IMR-90 (cell line): ENCODE measurements at regions not wholly inside any gene's neighbourhood (a gene's known extent, or its start where the extent isn't known, plus 50 kb on each side); places are given as distances from the start of the nearest gene placed in this dataset.
"Not testable (repeated sequence)": the region's sequence is repeated elsewhere in the genome, so short reads cannot be mapped to it uniquely, and the experiment has no call there.

Source experiments
- CEBPB ChIP-seq: IDR thresholded peaks from 2 replicates; pipeline ENCODE4 v1.6.1; 2012; ENCODE audit warnings: low read depth, low read length, improper control_type of control experiment
- MAFK ChIP-seq: IDR thresholded peaks from 2 replicates; pipeline ENCODE4 v1.6.1; 2012; ENCODE audit warnings: low read depth, low read length, improper control_type of control experiment
- MAZ ChIP-seq: IDR thresholded peaks from 2 replicates; pipeline ENCODE4 v1.6.1; 2012; ENCODE audit warnings: low read depth, mild to moderate bottlenecking, low read length, improper control_type of control experiment, moderate library complexity, borderline replicate concordance
- MXI1 ChIP-seq: IDR thresholded peaks from 2 replicates; pipeline ENCODE4 v1.6.1; 2012; ENCODE audit warnings: low read depth, mild to moderate bottlenecking, low read length, moderate library complexity, borderline replicate concordance
- POLR2A ChIP-seq: IDR thresholded peaks from 2 replicates; pipeline ENCODE4 v1.6.1; 2012; ENCODE audit warnings: mild to moderate bottlenecking, low read depth, low read length
- RFX5 ChIP-seq: IDR thresholded peaks from 2 replicates; pipeline ENCODE4 v1.8.0; 2012; ENCODE audit warnings: low read depth, mild to moderate bottlenecking, low read length, moderate library complexity
- SMC3 ChIP-seq: fragments of 150-350 bp; IDR thresholded peaks from 2 replicates; pipeline ENCODE4 v1.6.1; 2016; ENCODE audit warnings: low read depth, mild to moderate bottlenecking, antibody characterized with exemption, low read length, moderate library complexity
- TF ChIP-seq, protein P1 (sequence below): conservative IDR thresholded peaks from 2 replicates; pipeline ENCODE4 v1.5.1; 2012; ENCODE audit warnings: mild to moderate bottlenecking, low read depth, low read length, improper control_type of control experiment
- TF ChIP-seq, protein P2 (sequence below): fragments of 150-350 bp; IDR thresholded peaks from 2 replicates; pipeline ENCODE4 v1.6.1; 2017; ENCODE audit warnings: mild to moderate bottlenecking, antibody characterized with exemption, low read length, low read depth

DNA sequence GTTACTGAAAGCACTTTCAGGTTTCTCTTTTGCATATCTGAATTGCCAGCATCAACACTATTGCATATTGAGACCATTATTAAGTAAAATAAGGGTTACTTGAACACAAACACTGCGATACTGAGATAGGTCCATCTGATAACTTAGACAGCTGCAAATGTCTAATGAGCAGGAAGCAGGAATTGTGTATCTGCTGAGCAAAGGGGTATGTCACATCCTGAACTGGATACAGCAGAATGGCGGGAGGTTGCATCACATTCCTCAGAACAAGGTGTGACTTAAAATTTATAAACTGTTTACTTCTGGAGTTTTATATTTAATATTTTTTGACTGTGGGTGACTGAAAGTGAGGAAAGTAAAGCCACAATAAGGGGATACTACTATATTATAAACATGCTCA lies 142.4 kb downstream of the POTEH start:
- TF ChIP-seq, protein P1, sequence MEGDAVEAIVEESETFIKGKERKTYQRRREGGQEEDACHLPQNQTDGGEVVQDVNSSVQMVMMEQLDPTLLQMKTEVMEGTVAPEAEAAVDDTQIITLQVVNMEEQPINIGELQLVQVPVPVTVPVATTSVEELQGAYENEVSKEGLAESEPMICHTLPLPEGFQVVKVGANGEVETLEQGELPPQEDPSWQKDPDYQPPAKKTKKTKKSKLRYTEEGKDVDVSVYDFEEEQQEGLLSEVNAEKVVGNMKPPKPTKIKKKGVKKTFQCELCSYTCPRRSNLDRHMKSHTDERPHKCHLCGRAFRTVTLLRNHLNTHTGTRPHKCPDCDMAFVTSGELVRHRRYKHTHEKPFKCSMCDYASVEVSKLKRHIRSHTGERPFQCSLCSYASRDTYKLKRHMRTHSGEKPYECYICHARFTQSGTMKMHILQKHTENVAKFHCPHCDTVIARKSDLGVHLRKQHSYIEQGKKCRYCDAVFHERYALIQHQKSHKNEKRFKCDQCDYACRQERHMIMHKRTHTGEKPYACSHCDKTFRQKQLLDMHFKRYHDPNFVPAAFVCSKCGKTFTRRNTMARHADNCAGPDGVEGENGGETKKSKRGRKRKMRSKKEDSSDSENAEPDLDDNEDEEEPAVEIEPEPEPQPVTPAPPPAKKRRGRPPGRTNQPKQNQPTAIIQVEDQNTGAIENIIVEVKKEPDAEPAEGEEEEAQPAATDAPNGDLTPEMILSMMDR = not testable (repeated sequence)
- TF ChIP-seq MAZ, MXI1, POLR2A, MAFK, CEBPB, RFX5, SMC3: not testable (repeated sequence)
- TF ChIP-seq, protein P2, sequence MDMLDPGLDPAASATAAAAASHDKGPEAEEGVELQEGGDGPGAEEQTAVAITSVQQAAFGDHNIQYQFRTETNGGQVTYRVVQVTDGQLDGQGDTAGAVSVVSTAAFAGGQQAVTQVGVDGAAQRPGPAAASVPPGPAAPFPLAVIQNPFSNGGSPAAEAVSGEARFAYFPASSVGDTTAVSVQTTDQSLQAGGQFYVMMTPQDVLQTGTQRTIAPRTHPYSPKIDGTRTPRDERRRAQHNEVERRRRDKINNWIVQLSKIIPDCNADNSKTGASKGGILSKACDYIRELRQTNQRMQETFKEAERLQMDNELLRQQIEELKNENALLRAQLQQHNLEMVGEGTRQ = not testable (repeated sequence)
